ENCODE measurements at regions not wholly inside any gene's neighbourhood (a gene's known extent, or its start where the extent isn't known, plus 50 kb on each side); places are given as distances from the start of the nearest gene placed in this dataset.

DNA sequence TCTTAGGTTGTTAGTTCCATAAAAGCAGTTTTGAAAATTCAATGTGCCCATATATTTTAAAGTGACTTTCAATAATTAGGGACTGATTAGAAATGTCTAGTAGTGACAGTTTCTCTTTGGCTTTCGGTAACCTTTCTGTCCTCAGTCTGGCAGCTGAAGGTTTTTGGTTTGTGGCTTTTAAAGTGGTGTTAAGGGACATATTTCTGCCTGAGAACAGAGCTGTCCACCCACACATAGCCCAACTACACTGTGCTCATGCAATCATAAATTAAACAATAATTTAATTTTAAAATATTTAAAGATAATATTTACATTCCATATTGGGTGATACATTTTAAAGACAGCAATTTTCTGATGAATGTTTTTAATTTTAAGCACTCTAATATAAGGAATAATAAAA, 335.0 kb upstream of the TENM3 start:
- no peaks in the 10 kb centered on the region for H3K27me3 ChIP-seq (ENCODE audit: insufficient read depth, low read length, poor library complexity)
- no peak overlapping the region for H3K9ac ChIP-seq (ENCODE audit: low read depth, low read length)
- ATAC-seq (ENCODE audit: insufficient read depth, low read depth) = no peak
- H4K20me1 ChIP-seq (ENCODE audit: insufficient read depth, low read length) = no peaks in the 10 kb centered on the region
- no peak for DNase-seq
- H3K36me3 ChIP-seq (ENCODE audit: insufficient read depth, low read length) = no peaks in the 10 kb centered on the region
- TF ChIP-seq EZH2 (IDR thresholded peaks at IDR 0.05; ENCODE audit: borderline replicate concordance, low read depth, low read length, severe bottlenecking) = no peak
- TF ChIP-seq, protein P1, sequence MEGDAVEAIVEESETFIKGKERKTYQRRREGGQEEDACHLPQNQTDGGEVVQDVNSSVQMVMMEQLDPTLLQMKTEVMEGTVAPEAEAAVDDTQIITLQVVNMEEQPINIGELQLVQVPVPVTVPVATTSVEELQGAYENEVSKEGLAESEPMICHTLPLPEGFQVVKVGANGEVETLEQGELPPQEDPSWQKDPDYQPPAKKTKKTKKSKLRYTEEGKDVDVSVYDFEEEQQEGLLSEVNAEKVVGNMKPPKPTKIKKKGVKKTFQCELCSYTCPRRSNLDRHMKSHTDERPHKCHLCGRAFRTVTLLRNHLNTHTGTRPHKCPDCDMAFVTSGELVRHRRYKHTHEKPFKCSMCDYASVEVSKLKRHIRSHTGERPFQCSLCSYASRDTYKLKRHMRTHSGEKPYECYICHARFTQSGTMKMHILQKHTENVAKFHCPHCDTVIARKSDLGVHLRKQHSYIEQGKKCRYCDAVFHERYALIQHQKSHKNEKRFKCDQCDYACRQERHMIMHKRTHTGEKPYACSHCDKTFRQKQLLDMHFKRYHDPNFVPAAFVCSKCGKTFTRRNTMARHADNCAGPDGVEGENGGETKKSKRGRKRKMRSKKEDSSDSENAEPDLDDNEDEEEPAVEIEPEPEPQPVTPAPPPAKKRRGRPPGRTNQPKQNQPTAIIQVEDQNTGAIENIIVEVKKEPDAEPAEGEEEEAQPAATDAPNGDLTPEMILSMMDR (IDR thresholded peaks at IDR 0.05; ENCODE audit: borderline replicate concordance, extremely low read depth, low read length, poor library complexity, severe bottlenecking) = no peak
- no peak overlapping the region for H3K4me3 ChIP-seq (ENCODE audit: low read depth in 1 of 2, low read length in 2 of 2)
- H3K4me2 ChIP-seq (ENCODE audit: insufficient read depth, low read length) = no peak overlapping the region
- no peak overlapping the region for H2AFZ ChIP-seq (ENCODE audit: low read depth, low read length)
- no peaks in the 10 kb centered on the region for H3K79me2 ChIP-seq (ENCODE audit: insufficient read depth, low read length)
- H3K27ac ChIP-seq (ENCODE audit: low read length) = no peak overlapping the region
- H3K4me1 ChIP-seq (ENCODE audit: insufficient read depth, low read length) = no peaks in the 10 kb centered on the region
- no peaks in the 10 kb centered on the region for H3K9me3 ChIP-seq (ENCODE audit: insufficient read depth, low read length, severe bottlenecking)

DNA sequence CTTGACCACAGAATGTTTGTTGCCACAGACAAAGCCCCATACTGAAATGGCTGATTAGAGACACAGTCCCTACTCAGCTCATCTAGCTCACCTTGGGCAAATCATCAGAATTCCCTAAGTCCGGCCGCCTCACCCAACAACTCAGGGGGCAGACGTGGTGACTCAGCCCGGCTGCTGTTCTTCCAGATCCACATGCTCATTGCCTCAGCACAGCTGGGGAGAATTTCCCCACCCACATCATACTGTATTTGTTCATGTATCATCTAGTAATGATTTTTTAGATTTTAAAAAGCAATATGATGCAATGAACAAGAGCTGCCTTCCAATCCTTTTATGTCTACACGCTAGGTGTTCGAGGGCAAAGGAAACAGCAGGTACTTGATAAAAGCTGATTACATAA, 333.8 kb upstream of the TENM3 start:
- Histone ChIP-seq H2AFZ (ENCODE audit: low read depth, low read length) (no peak overlapping the region), H3K36me3 (ENCODE audit: insufficient read depth, low read length) (no peaks in the 10 kb centered on the region), H3K4me3 (ENCODE audit: low read depth in 1 of 2, low read length in 2 of 2) (no peak overlapping the region), H3K79me2 (ENCODE audit: insufficient read depth, low read length) (no peaks in the 10 kb centered on the region), H3K27me3 (ENCODE audit: insufficient read depth, low read length, poor library complexity) (no peaks in the 10 kb centered on the region), H3K4me2 (ENCODE audit: insufficient read depth, low read length) (no peak overlapping the region), H3K9me3 (ENCODE audit: insufficient read depth, low read length, severe bottlenecking) (no peaks in the 10 kb centered on the region), H3K27ac (ENCODE audit: low read length) (no peak overlapping the region), H3K9ac (ENCODE audit: low read depth, low read length) (no peak overlapping the region), H4K20me1 (ENCODE audit: insufficient read depth, low read length) (no peaks in the 10 kb centered on the region), H3K4me1 (ENCODE audit: insufficient read depth, low read length) (no peaks in the 10 kb centered on the region)
- DNase-seq = no peak
- no peak for ATAC-seq (ENCODE audit: insufficient read depth, low read depth)
- TF ChIP-seq, protein P1 (IDR thresholded peaks at IDR 0.05; ENCODE audit: borderline replicate concordance, extremely low read depth, low read length, poor library complexity, severe bottlenecking) = no peak
- TF ChIP-seq EZH2 (IDR thresholded peaks at IDR 0.05; ENCODE audit: borderline replicate concordance, low read depth, low read length, severe bottlenecking) = no peak

DNA sequence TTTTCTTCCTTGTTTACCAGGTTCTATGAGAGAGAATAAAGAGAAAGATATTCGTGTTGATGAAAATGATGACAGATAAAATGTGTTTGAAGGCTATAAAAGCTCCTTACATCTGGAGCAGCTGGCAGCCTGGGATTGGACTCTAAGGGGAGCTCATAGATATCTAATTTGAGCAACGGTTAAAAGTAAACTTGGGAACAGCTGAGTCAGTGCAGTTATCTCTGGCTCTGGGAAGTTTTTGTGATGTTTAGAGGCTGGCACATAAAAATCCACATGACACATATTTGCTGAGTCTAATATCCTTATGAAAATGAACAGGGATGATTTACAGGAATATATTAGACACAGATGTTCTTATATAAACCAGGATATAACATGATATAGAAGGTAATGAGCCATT, 331.8 kb upstream of the TENM3 start:
- ATAC-seq (ENCODE audit: insufficient read depth, low read depth) (no peak), DNase-seq (no peak)
- Histone ChIP-seq H3K4me3 (ENCODE audit: low read depth in 1 of 2, low read length in 2 of 2) (no peak overlapping the region), H3K27ac (ENCODE audit: low read length) (no peak overlapping the region), H3K4me1 (ENCODE audit: insufficient read depth, low read length) (no peaks in the 10 kb centered on the region), H3K79me2 (ENCODE audit: insufficient read depth, low read length) (no peaks in the 10 kb centered on the region), H4K20me1 (ENCODE audit: insufficient read depth, low read length) (no peaks in the 10 kb centered on the region), H3K36me3 (ENCODE audit: insufficient read depth, low read length) (no peaks in the 10 kb centered on the region), H3K4me2 (ENCODE audit: insufficient read depth, low read length) (no peak overlapping the region), H3K9ac (ENCODE audit: low read depth, low read length) (no peak overlapping the region), H2AFZ (ENCODE audit: low read depth, low read length) (no peak overlapping the region), H3K27me3 (ENCODE audit: insufficient read depth, low read length, poor library complexity) (no peaks in the 10 kb centered on the region), H3K9me3 (ENCODE audit: insufficient read depth, low read length, severe bottlenecking) (no peaks in the 10 kb centered on the region)
- TF ChIP-seq, protein P1 (IDR thresholded peaks at IDR 0.05; ENCODE audit: borderline replicate concordance, extremely low read depth, low read length, poor library complexity, severe bottlenecking) = no peak
- no peak for TF ChIP-seq EZH2 (IDR thresholded peaks at IDR 0.05; ENCODE audit: borderline replicate concordance, low read depth, low read length, severe bottlenecking)

DNA sequence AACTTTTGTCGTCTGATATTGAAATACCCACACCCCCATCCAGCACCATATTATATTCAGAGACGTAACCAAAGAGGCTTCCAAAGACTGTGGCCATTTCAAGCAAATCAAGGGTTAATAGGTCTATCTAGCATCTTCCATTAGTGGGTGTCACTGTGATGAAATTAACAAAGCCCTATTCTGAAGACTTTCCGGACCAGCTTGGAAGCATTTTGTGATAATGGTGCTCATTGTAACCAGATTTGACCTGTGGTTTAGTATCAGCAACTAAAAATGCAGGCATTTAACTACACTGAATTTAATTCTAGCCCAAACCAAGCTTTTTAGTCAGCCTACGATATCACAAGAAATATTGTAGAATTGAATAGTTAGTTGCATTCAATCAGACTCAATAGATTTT, 309.7 kb upstream of the TENM3 start:
- no peak overlapping the region for H3K27ac ChIP-seq (ENCODE audit: low read length)
- no peak for DNase-seq
- no peaks in the 10 kb centered on the region for H4K20me1 ChIP-seq (ENCODE audit: insufficient read depth, low read length)
- ATAC-seq (ENCODE audit: insufficient read depth, low read depth) = no peak
- no peak overlapping the region for H3K4me3 ChIP-seq (ENCODE audit: low read depth in 1 of 2, low read length in 2 of 2)
- no peak overlapping the region for H3K9ac ChIP-seq (ENCODE audit: low read depth, low read length)
- no peak overlapping the region for H3K4me2 ChIP-seq (ENCODE audit: insufficient read depth, low read length)
- no peaks in the 10 kb centered on the region for H3K36me3 ChIP-seq (ENCODE audit: insufficient read depth, low read length)
- H3K4me1 ChIP-seq (ENCODE audit: insufficient read depth, low read length) = no peaks in the 10 kb centered on the region
- H3K79me2 ChIP-seq (ENCODE audit: insufficient read depth, low read length) = no peaks in the 10 kb centered on the region
- H3K9me3 ChIP-seq (ENCODE audit: insufficient read depth, low read length, severe bottlenecking) = no peaks in the 10 kb centered on the region
- H3K27me3 ChIP-seq (ENCODE audit: insufficient read depth, low read length, poor library complexity) = no peaks in the 10 kb centered on the region
- no peak overlapping the region for H2AFZ ChIP-seq (ENCODE audit: low read depth, low read length)
- TF ChIP-seq EZH2 (IDR thresholded peaks at IDR 0.05; ENCODE audit: borderline replicate concordance, low read depth, low read length, severe bottlenecking) = no peak
- TF ChIP-seq, protein P1 (IDR thresholded peaks at IDR 0.05; ENCODE audit: borderline replicate concordance, extremely low read depth, low read length, poor library complexity, severe bottlenecking) = no peak
